ENCODE measurements at regions not wholly inside any gene's neighbourhood (a gene's known extent, or its start where the extent isn't known, plus 50 kb on each side); places are given as distances from the start of the nearest gene placed in this dataset.
"Not testable (repeated sequence)": the region's sequence is repeated elsewhere in the genome, so short reads cannot be mapped to it uniquely, and the experiment has no call there.

GRCh38 chrX:104370089-104370488 is 115.4 kb upstream of the ESX1 start:
- DNase-seq (ENCODE audit: low read depth, low spot score): no peak
- in situ Hi-C loops (cut with HindIII; ENCODE audit: low pct_unique_long_range_greater_than_20kb, low sequenced_read_pairs): no loop called here
- Histone ChIP-seq H3K36me3 (ENCODE audit: control insufficient read depth, insufficient read depth, low read length) (no peaks in the 10 kb centered on the region), H3K27me3 (ENCODE audit: control insufficient read depth, insufficient read depth, low read length) (peaks cover 5% of the 10 kb centered on the region; the same call in 1 of the 2 replicates), H3K27ac (ENCODE audit: low read length) (no peak overlapping the region), H3K4me1 (ENCODE audit: control insufficient read depth, insufficient read depth, low read length) (no peaks in the 10 kb centered on the region), H3K4me3 (ENCODE audit: low read depth in 2 of 2, low read length in 2 of 2) (no peak overlapping the region), H3K9me3 (ENCODE audit: control insufficient read depth, insufficient read depth, low read depth, low read length) (no peaks in the 10 kb centered on the region)
- TF ChIP-seq CTCF (IDR thresholded peaks at IDR 0.05): peak; percentile 21; the same call in 1 of the 2 replicates
- no peak for TF ChIP-seq SIN3A (IDR thresholded peaks at IDR 0.05; ENCODE audit: borderline replicate concordance, insufficient read depth, low read depth, low read length)
- no peak for ATAC-seq
- no TSS peak for BruUV-seq (replicated peaks)
- ChIA-PET CTCF (interaction anchor here (0.6 kb wide), 1 partner anchor 33 kb away, joined by 5 read pairs; no protein-coding TSS in a partner anchor), POLR2A (no interaction called here)
- intact Hi-C loops (cut with micrococcal nuclease; ENCODE audit: unreplicated experiment): no loop called here

GRCh38 chrX:104360774-104361173 is 106.0 kb upstream of the ESX1 start:
- H3K4me1 ChIP-seq (ENCODE audit: control insufficient read depth, insufficient read depth, low read length); H3K36me3 ChIP-seq (ENCODE audit: control insufficient read depth, insufficient read depth, low read length); H3K4me3 ChIP-seq (ENCODE audit: low read depth in 2 of 2, low read length in 2 of 2); POLR2A ChIA-PET; H3K27me3 ChIP-seq (ENCODE audit: control insufficient read depth, insufficient read depth, low read length); ATAC-seq; CTCF ChIA-PET; DNase-seq (ENCODE audit: low read depth, low spot score); in situ Hi-C loops (cut with HindIII; ENCODE audit: low pct_unique_long_range_greater_than_20kb, low sequenced_read_pairs); intact Hi-C loops (cut with micrococcal nuclease; ENCODE audit: unreplicated experiment); BruUV-seq (replicated peaks); H3K9me3 ChIP-seq (ENCODE audit: control insufficient read depth, insufficient read depth, low read depth, low read length); H3K27ac ChIP-seq (ENCODE audit: low read length): not testable (repeated sequence)

GRCh38 chrX:104359124-104359523 is 104.4 kb upstream of the ESX1 start:
- no peak for ATAC-seq
- H3K4me1 ChIP-seq (ENCODE audit: control insufficient read depth, insufficient read depth, low read length): no peaks in the 10 kb centered on the region
- no TSS peak for BruUV-seq (replicated peaks)
- H3K4me3 ChIP-seq (ENCODE audit: low read depth in 2 of 2, low read length in 2 of 2): no peak overlapping the region
- TF ChIP-seq REST (IDR thresholded peaks at IDR 0.05; ENCODE audit: insufficient read depth in 1 of 2, low read depth in 2 of 2, low read length in 1 of 2) (no peak), SIN3A (IDR thresholded peaks at IDR 0.05; ENCODE audit: borderline replicate concordance, insufficient read depth, low read depth, low read length) (no peak), TCF7L2 (IDR thresholded peaks at IDR 0.05; ENCODE audit: low read depth, low read length) (no peak), POLR2AphosphoS5 (IDR thresholded peaks at IDR 0.05; ENCODE audit: low read depth, low read length) (no peak), CTCF (IDR thresholded peaks at IDR 0.05) (no peak)
- intact Hi-C loops (cut with micrococcal nuclease; ENCODE audit: unreplicated experiment): no loop called here
- no peak overlapping the region for H3K27ac ChIP-seq (ENCODE audit: low read length)
- CTCF ChIA-PET: no interaction called here
- in situ Hi-C loops (cut with HindIII; ENCODE audit: low pct_unique_long_range_greater_than_20kb, low sequenced_read_pairs): no loop called here
- no peak for DNase-seq (ENCODE audit: low read depth, low spot score)
- H3K9me3 ChIP-seq (ENCODE audit: control insufficient read depth, insufficient read depth, low read depth, low read length): no peaks in the 10 kb centered on the region
- POLR2A ChIA-PET: no interaction called here
- no peaks in the 10 kb centered on the region for H3K36me3 ChIP-seq (ENCODE audit: control insufficient read depth, insufficient read depth, low read length)
- no peaks in the 10 kb centered on the region for H3K27me3 ChIP-seq (ENCODE audit: control insufficient read depth, insufficient read depth, low read length)

Data from Panc1 (cell line).